ENCODE measurements at regions not wholly inside any gene's neighbourhood (a gene's known extent, or its start where the extent isn't known, plus 50 kb on each side); places are given as distances from the start of the nearest gene placed in this dataset.
"Not testable (repeated sequence)": the region's sequence is repeated elsewhere in the genome, so short reads cannot be mapped to it uniquely, and the experiment has no call there.

DNA sequence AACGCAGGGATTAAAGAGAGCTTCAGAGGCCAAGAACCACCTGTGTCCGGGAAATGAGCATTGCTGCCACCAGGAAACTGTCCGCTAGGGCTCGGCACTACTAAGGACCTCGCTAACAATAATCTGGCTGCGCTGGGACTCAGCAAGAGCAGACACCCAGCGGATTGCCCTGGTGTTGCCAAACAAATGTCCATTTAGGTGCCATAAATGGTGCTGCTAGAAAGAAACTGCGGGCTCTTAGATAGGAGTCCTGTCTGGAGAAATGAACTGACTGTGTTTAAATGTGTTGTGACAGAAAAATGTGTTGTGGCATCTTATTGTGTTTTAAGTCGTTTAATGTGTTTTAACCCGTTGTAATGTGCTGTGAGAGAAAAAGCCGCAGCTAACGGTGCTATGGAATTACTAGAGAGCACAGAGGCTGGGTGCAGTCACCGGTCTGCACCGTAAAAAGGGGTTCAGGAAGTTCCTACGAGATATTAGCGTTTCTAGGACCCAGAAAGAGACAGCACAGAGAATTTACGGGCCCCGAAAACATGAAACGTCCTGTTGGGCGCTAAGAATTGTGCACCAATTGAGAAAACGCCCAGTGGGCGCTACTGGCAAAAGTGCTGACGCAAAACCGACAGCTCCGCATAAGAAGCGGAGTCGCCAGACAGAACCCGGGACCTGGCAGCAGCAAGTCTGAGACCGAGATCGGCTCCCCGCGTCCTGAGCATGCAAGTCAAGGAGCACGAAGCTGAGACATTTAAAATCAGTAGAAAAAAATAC is 90.6 kb downstream of the ANXA2R start:
- DNase-seq = peak; percentile 39

DNA sequence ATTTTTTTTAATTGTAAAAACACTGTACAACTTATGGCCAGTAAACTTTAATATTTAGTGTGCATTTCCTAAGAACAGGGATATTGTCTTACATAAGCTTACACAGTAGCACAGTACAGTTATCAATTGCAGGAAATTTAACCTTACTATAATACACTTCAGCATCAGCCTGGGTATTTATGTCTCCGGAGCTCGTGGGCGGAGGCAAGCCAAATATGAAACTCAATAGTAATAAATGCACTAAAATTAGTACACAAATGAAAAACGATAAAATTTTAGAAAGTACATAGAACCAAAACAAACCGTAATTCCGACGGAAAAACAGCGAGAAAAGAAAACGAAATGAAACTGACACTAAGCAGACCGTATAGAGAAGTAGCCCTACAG is 91.2 kb downstream of the ANXA2R start:
- peak; percentile 41 for DNase-seq

DNA sequence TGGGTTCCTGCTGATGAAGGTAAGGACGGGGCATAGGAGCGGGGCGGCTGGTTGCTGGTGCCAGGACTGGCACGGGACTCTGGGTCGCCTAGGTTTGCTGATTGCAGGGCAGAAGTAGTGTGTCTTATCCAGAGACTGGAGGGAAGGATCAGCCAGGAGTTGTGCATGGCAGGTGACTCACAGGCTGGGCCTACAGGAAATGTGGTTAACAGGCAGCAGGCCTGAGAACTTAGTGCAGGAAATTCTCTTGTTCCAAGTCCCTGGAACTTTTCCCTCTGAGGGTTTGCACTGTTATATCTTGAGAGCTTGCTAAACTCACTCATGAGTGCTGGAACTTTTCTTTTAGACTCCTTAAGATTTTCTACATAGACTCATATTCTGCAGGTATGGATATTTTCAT is 95.1 kb downstream of the ANXA2R start:
- no peak for DNase-seq

DNA sequence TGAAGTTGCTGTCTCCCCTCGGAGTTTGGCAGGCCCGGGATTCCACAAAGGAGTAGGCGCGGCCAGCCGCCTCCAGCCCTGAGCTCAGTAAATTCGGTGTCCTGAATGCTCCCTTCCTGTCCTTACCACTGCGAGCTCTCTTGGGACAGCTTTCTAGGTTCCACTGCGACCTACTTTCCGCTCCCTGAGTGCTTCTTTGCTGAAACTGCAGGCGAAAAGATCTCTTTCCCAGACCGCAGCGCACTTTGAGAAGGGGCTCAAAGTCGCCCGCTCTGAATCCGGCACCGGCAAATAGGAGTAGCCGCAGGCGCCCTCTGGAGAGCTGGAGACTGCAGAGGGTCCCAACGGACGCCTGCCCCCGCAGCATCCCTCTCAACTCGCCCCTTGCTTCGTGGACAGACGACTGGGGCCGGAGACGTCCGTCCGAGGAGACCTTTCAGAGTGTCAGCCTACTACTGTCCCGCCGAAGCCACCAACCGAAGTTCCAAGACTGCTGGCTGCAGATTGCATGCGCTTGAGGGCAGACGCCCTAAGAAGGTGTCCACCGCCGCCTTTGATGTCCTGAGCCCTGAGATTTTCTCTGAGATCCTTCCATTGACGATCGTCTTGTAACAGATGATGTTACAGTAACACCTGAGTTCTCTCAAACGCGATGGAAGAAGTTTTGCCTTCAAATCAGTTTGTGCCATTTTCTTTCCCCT is 96.0 kb downstream of the ANXA2R start:
- no peak for DNase-seq

DNA sequence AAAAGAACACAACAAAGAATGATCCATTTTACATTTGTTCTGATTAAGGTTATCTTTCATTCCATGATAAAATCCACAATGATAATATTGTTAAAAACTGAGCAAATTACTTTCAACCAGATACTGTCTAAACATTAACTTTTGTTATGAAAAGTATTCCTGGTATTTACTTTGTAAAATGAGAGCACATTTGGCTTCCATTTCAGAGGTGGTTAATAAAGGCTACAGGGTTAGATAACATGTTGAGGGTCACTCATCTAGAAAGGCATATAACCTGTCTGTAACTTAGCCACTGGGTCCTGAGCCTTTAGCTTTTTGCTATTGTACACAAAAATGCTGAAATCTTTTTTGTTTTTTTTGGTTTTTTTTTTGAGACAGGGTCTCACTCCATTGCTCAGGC is 99.3 kb downstream of the ANXA2R start:
- DNase-seq = no peak

DNA sequence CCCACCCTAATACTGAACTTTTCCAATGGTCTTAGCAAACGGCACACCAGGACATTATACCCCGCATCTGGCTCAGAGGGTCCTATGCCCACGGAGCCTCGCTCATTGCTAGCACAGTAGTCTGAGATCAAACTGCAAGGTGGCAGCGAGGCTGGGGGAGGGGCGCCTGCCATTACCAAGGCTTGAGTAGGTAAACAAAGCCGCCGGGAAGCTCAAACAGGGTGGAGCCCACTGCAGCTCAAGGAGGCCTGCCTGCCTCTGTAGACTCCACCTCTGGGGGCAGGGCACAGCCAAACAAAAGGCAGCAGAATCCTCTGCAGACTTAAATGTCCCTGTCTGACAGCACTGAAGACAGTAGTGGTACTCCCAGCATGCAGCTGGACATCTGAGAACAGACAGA is 108.1 kb downstream of the ANXA2R start:
- DNase-seq = not testable (repeated sequence)

DNA sequence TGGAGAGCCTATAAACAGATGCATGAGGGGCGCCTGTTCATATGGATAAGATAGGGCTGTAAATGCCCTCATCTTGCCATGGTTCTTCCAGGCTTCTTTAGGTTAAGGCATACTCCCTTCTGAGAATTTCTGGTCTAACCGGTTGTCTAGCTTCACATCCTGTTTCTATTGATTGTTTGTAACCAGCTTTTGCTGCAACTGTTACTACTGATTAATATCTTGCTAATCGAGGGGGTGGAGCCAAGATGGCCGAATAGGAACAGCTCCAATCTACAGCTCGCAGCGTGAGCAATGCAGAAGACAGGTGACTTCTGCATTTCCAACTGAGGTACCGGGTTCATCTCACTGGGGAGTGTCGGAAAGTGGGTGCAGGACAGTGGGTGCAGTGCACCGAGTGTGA is 108.7 kb downstream of the ANXA2R start:
- DNase-seq = not testable (repeated sequence)

DNA sequence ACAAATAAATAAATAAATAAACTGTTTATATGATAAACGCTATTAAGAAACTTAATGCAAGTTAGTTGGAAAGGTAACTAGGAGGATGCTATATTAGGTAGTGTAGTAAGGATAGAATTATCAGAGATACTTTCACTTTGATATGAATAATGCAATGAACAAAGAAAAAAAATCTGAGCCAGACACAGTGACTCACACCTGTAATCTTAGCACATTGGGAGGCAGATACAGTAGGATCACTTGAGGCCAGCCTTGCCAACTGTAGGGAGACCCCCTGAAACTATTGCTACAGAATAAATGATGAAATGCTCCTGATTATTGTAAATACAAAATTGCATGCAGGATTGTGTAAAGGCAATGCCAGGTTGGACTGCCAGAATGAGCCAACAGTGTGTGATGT is 109.2 kb downstream of the ANXA2R start:
- DNase-seq = no peak

DNA sequence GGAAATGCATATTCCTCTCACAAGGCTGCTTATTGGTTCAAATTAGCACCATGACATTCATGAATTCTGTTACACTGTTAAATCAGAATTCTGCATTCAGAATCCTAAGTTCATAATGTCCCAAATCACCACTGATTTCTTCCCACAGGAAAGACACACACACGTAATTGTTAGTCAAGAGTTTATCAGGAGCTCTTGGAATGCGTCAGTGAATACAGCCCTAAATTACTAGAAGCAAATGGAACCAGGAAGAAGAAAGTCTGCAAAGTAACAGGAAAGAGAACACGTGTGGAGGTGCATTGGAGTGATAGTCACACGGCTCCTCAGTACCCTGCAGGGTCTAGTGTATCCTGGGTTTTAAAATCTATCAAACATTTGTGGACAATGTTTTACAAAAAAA is 110.2 kb downstream of the ANXA2R start:
- no peak for DNase-seq

DNA sequence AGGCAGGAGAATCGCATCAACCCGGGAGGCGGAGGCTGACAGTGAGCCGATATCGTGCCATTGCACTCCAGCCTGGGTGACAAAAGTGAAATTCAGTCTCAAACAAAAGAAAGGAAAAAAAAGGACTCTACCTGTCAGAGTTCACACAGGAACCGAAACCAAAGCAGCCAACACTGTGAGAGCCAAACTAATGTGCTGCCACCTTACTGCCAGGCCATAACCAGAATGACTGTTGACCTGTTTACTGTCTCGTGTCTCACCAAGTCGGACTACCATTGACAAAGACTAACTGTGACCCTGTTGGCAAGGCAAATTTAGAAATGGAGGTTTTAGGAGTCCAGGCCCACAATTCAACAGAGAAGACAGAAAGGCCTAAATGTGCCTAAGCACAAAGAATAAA is 112.4 kb downstream of the ANXA2R start:
- DNase-seq = no peak

DNA sequence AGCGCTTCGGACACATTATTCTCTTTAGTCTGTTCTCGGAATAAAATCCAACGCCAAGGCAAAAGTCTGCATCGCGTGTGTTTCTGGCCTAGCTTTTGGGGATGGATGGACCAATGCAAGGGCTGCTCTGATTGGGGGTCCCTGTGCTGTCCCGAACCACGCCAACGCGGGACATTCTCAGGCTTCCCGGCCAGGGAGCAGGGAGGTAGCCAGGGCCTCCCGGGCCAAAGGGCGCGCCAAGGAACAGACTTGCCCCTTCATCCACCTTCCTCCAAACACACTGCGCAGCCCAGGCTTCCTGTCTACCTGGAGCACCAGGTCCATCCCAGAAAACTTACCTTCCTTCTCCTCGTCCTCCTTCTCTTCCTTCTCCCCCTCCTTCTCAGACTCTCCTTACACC is 113.0 kb upstream of the SELENOP start:
- DNase-seq = no peak

DNA sequence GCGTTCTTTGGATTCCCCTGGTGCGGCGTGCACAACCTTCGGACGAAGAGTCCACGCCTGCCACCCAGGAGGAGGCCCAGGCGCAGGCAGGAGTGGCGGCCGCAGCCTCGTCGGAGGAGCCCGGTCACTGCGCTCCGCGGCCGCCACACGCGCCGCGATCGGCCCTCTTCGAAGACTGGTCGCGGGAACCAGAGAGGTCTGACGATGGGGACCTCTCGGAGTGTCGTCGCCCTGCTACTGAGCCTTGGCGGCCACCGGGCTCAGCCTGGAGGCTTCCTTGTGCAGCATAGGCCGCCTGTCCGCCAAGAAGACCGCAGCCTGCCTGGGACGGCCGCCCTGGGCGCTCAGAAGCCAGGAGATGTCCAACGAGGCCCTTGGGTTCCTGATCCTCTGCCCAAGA is 112.5 kb upstream of the SELENOP start:
- no peak for DNase-seq

DNA sequence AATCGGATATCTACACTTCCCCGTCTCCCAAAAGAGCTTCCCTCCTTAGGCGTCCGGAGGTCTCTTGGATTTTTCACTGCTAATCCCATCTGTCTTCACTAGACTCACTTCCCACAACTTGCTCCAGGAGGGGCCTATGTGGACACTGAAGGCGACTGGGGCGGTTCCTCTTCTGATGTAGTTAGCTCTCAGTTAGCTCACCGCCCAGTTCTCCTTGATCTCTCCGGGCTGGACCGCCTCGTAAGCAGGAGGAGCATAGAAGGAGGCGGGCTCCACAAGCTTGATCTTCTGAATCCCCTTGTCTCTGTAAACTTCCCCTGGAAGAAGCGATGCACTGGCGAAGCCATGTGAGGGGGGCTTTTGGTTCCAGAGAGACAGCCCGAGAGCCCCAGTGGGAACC is 112.0 kb upstream of the SELENOP start:
- DNase-seq = no peak

DNA sequence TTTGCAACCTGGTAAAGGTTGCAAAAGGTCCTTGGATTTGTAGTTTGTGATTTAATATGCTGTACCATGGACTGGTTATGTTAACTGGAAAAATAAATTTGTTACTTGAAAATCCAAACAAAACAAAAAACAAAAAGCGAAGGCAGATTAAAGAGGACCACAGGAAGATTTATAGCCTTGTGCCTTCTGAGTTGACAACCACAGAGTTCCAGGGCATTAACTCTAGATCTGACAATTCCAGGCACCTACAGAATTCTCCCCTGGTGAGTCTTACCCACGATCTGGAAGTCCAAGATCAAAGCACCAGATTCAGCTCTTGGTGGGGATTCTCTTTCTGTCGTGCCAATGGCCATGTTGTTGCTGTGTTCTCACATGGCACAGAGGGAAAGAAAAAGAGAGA is 107.9 kb upstream of the SELENOP start:
- no peak for DNase-seq

DNA sequence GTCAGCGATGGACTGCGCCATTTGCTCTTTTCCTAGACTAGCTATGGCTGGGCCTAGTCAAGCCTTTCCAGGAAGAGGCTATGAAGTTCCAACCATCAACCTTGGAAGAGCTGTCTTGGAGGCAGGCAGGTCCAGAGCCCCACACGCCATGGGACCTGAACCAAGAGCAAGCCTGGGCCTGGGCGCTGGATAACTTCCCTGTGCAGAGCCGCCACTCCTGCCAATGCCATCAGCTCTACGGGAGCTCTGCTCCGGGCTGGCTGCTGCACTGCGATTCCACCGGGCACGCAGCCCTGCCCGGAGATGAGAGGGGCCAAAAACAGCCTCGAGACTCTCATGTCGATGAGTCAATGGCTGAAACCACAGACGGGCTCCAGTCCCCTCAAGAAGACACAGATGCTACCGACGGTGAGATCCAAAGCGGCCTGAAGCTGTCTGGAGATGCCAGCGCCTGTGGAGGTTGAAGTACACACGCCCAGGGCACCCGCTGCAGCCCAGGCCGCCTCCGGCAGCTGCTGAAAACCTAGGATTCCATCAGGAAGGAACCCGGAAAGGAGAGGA is 103.7 kb upstream of the SELENOP start:
- no peak for DNase-seq

DNA sequence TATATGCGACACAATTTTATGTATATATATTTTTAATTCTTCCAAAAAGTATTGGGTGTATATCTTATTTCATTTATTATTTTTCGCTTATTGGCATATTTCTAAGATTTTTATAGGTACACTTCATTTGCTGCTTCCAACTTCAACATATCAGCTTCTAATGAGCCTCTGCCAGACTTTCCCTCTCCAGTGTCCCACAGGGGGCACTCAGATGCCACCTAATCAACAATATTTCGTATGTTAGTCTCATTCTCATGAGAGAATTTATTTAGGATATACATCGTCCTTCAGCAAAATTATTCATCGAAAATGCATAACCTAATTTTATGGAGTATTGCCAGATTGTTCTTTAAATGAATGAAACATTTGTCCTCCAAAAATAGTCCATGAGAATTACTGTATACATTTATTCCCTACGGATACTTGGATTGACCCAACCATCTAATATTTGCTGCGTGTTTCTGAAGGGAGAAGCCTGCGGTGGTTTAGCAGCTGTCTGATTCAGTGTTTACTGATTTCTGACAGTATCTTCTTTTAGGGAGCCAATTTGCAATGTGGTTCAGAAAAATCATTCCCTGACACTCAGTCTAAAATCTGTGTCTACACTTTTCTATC is 100.6 kb upstream of the SELENOP start:
- peak; percentile 39 for DNase-seq

DNA sequence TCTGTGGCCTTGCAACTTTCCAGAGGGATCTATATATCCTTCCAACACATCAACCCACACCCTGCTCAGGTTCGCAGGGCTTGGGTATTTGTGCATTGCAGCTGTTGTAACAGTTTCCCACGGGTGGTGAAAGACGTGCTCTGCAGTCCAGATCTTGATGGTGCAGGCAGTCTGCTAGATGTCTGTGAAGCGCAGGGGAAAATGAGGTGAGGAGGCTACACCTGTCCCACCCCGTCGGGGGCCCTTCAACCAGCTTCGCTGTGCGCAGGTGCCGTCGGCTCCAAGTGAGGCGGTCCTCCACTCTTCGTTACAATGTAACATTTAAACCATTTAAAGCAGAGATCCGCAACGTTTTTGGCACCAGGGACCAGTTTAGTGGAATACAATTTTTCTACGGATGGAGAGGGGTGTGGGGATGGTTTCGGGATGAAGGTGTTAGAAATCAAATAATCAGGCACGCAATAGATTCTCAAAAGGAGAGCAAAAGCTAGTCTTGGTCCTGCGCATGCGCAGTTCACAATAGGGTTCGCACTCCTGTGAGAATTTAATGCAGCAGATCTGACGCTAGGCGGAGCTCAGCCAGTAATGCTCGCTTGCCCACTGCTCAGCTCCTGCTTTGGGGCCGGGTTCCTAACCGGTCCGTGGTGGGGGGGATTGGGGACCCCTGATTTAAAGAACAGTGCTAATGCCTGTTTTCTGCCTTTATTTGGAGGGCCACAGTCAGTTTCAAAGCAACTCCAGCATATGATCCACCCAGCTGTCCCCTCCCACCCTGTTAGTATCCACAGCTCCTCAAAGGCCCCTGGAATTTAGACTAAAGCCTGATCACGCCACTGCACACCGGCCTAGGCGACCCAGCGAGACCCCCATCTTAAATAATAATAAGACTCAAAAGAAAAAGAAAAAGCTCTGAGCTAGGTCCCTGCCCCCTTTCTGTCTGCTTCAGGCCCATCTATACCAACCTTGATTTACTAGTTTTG is 97.1 kb upstream of the SELENOP start:
- DNase-seq = peak; percentile 88

DNA sequence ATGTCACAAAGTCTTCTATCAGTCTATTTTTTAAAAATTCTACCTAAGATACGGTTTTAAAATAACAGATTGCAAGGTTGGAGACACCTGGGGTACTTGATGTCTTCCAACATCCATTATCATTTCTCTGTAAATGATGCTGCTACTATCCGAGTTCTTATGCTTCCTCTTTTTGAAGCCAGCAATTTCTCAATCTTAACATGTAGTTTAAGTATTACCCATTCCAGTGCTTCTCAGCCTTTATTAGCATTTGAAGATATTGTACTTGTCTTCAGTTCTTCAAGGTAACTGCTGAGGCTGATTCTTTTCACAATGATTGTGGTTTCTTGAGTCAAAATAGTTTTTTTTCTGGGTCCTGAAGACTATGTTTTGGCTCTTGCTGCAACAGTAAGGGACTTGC is 96.4 kb upstream of the SELENOP start:
- no peak for DNase-seq

DNA sequence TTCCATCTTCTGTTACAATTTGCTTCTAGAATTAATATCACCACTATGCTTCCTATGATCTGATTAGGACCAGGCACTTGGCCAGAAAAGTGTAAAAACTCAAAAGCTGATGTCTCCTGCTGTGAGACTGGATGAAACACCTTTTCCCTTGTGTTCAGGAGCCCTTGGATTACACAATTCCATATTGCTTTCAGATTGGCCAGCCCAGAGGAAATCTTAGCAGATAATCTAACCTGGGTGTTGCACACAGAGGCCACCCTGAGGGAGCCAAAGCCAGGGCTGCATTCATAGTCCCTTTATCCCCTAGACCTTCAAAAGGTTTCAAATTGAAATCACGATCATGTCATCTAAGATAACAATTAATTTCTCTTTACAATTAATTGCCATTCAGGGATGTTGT is 94.1 kb upstream of the SELENOP start:
- DNase-seq = no peak

DNA sequence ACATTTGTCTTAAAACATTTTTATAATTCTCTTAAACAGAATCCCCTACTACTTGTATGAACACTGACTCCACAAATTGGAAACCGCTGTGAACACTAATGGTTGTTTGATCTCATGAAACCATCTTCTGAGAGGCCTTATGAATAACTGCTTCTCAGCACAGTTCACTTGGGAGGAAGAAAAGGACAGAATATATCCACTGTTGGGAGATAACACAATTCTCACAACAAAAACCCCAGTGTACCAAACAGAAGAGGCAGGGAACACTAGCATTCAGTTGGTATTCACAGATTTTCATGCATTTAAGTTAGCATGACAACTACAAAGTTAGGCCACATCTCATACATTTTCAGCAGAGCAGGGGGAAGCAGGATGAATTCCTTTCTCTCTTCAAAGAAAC is 89.0 kb upstream of the SELENOP start:
- no peak for DNase-seq

DNA sequence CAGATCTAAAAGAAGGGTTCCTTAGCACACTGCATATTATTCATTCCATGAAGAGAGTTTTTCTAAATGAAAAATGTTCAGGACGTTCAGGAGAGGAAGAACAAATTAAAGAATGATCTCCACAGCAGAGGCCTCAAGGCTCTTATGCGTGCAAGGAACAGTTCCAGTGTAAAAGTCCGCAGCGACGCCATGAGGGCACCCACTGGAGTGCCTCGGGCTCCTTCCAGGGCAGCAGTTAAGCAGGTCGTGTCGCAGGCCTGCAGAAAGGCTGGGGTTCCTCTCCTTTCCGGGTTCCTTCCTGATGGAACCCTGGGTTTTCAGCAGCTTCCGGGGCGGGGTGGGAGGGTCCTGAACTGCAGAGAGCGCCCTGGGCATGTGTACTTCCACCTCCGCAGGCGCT is 87.1 kb upstream of the SELENOP start:
- no peak for DNase-seq

DNA sequence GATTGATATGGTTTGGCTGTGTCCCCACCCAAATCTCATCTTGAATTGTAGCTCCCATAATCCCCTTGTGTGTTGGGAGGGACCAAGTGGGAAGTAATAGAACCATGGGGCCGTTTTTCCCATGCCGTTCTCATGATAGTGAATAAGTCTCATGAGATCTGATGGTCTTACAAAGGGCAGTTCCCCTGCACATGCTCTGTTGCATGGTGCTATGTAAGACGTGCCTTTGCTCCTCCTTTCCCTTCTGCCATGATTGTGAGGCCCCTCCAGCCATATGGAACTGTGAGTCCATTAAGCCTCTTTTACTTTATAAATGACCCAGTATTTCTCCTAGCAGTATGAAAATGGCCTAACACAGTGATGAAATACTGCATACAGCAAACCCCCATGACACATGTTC is 84.8 kb upstream of the SELENOP start:
- no peak for DNase-seq

DNA sequence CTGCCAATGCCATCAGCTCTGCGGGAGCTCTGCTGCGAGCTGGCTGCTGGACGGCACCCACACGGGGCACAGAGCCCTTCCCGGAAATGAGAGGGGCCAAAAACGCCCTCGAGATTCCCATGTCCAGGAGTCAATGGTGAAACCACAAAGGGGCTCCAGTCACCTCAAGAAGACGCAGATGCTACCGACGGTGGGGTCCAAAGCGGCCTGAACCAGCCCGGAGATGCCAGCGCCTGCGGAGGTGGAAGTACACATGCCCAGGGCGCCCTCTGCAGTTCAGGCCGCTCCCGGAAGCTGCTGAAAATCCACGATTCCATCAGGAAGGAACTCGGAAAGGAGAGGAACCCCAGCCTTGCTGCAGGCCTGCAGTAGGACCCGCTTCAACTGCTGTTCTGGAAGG is 82.4 kb upstream of the SELENOP start:
- no peak for DNase-seq

All from stimulated activated CD4-positive, alpha-beta T cell treated with anti-CD3 and anti-CD28 coated beads, Interleukin-4, amount 100 ng/mL, for 1 hour (primary cell).